Activated T-cell treated with anti-CD3 and anti-CD28 coated beads, Interleukin-2, amount 50 U/mL, for 72 hours (primary cell): ENCODE measurements at regions not wholly inside any gene's neighbourhood (a gene's known extent, or its start where the extent isn't known, plus 50 kb on each side); places are given as distances from the start of the nearest gene placed in this dataset.

Experiments used
- ATAC-seq, 2 donors: fragments of 150-1000 bp; cut with Tn5 transposase; replicated peaks in 1 of 2; 2 replicates each; pipeline ENCODE4 v1.10.0; 2021; ENCODE audit warnings: moderate library complexity in 2 of 2, mild to moderate bottlenecking in 1 of 2
- DNase-seq, 2 donors: peaks; one replicate each; pipeline ENCODE4 v3.0.0; 2021 to 2022; ENCODE audit warnings: mixed read lengths in 1 of 2
- H3K27ac Mint-ChIP-seq: one replicate; pipeline ENCODE4 v1.8.0; 2022; ENCODE audit warnings: mild to moderate bottlenecking, moderate library complexity, mixed read lengths
- H3K27me3 Mint-ChIP-seq: one replicate; pipeline ENCODE4 v1.8.0; 2022; ENCODE audit warnings: low read depth, mixed read lengths
- H3K36me3 Mint-ChIP-seq, 2 donors: one replicate each; pipeline ENCODE4 v1.8.0; 2022; ENCODE audit warnings: mixed read lengths in 2 of 2, mild to moderate bottlenecking in 1 of 2; ENCODE audit not compliant: insufficient read depth in 2 of 2
- H3K4me1 Mint-ChIP-seq: one replicate; pipeline ENCODE4 v1.8.0; 2022; ENCODE audit warnings: low read depth, mixed read lengths
- H3K4me3 Mint-ChIP-seq, 2 donors: one replicate each; pipeline ENCODE4 v1.8.0; 2022; ENCODE audit warnings: mild to moderate bottlenecking in 2 of 2, mixed read lengths in 2 of 2, moderate library complexity in 2 of 2
- H3K9me3 Mint-ChIP-seq, 2 donors: one replicate each; pipeline ENCODE4 v1.8.0; 2022; ENCODE audit warnings: mixed read lengths in 2 of 2

DNA sequence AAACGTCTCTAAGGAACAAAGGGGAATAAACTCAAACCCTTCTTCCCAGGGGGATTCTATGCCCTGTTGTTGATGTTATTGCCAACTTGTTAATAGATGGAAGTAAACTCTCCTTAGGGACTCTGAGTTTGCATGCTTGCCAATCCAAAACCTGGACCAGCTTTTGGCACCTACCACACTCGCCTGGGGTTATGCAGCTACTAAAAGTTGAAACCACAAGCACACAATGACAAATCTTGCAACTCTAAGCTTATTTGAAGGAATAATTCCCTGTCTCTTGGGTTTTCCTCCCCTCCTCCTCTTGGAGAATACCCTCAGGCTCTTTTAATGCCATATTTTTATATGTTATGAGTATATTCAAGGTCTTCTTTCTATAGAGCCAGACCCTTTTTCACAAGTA, 484.1 kb downstream of the FBXO15 start:
- ATAC-seq (no peak), DNase-seq (no peak)
- no peak overlapping the region for H3K4me3 Mint-ChIP-seq
- no peaks in the 10 kb centered on the region for H3K36me3 Mint-ChIP-seq
- peaks cover 0 to 3% of the 10 kb centered on the region in 2 donors for H3K9me3 Mint-ChIP-seq
- peaks cover 6% of the 10 kb centered on the region for H3K4me1 Mint-ChIP-seq
- H3K27me3 Mint-ChIP-seq = no peaks in the 10 kb centered on the region
- no peak overlapping the region for H3K27ac Mint-ChIP-seq

GRCh38 chr18:73662421-73662820, 485.2 kb downstream of the FBXO15 start:
- Mint-ChIP-seq H3K27me3 (no peaks in the 10 kb centered on the region), H3K9me3 (peaks cover 0 to 3% of the 10 kb centered on the region in 2 donors), H3K4me3 (no peak overlapping the region), H3K27ac (no peak overlapping the region), H3K36me3 (no peaks in the 10 kb centered on the region), H3K4me1 (peaks cover 6% of the 10 kb centered on the region)
- ATAC-seq (no peak), DNase-seq (no peak)

- ATAC-seq = no peak
- Mint-ChIP-seq H3K27me3 (no peaks in the 10 kb centered on the region), H3K4me3 (no peak overlapping the region), H3K36me3 (no peaks in the 10 kb centered on the region), H3K27ac (no peak overlapping the region), H3K9me3 (peaks cover 0 to 3% of the 10 kb centered on the region in 2 donors), H3K4me1 (peaks cover 6% of the 10 kb centered on the region)
- no peak for DNase-seq
These were observed 486.4 kb downstream of the FBXO15 start for GRCh38 chr18:73660931-73661856.

GRCh38 chr18:73656691-73657090, 490.9 kb downstream of the FBXO15 start:
- no peaks in the 10 kb centered on the region for H3K4me1 Mint-ChIP-seq
- H3K4me3 Mint-ChIP-seq = no peak overlapping the region
- peaks cover 0 to 3% of the 10 kb centered on the region in 2 donors for H3K9me3 Mint-ChIP-seq
- ATAC-seq = no peak
- no peak for DNase-seq
- no peaks in the 10 kb centered on the region for H3K27me3 Mint-ChIP-seq
- no peak overlapping the region for H3K27ac Mint-ChIP-seq
- no peaks in the 10 kb centered on the region for H3K36me3 Mint-ChIP-seq

DNA sequence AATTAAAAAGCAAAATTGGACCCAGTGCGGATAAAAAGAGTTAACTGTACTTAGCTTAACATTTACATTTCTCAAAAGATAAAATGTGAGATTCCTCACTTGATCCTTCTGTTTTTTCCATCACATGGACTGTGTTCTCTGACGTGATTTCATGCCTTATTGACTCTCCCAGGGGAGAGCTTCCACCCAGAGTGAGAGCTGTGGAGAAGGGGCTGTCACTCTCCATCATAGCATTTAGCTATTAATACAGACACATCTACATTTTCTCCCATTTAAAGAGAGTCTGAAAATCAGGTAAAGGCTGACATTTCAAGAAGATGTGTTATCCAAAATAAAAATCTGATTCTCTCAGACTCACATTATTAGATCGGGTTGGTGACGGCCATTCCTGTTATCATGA, 493.8 kb downstream of the FBXO15 start:
- H3K27ac Mint-ChIP-seq = no peak overlapping the region
- H3K36me3 Mint-ChIP-seq = no peaks in the 10 kb centered on the region
- no peak for ATAC-seq
- no peak for DNase-seq
- no peak overlapping the region for H3K4me3 Mint-ChIP-seq
- H3K4me1 Mint-ChIP-seq = no peaks in the 10 kb centered on the region
- H3K27me3 Mint-ChIP-seq = no peaks in the 10 kb centered on the region
- no peaks in the 10 kb centered on the region for H3K9me3 Mint-ChIP-seq

GRCh38 chr18:73653251-73653650, 494.4 kb downstream of the FBXO15 start:
- Mint-ChIP-seq H3K36me3 (no peaks in the 10 kb centered on the region), H3K4me1 (no peaks in the 10 kb centered on the region), H3K27ac (no peak overlapping the region), H3K4me3 (no peak overlapping the region), H3K27me3 (no peaks in the 10 kb centered on the region), H3K9me3 (no peaks in the 10 kb centered on the region)
- ATAC-seq (no peak), DNase-seq (no peak)

- Mint-ChIP-seq H3K4me3 (no peak overlapping the region), H3K27me3 (no peaks in the 10 kb centered on the region), H3K4me1 (no peaks in the 10 kb centered on the region), H3K9me3 (peaks cover 0 to 4% of the 10 kb centered on the region in 2 donors), H3K36me3 (no peaks in the 10 kb centered on the region), H3K27ac (no peak overlapping the region)
- no peak for DNase-seq
- no peak for ATAC-seq
These were observed 500.2 kb downstream of the FBXO15 start for GRCh38 chr18:73647391-73647790.

DNA sequence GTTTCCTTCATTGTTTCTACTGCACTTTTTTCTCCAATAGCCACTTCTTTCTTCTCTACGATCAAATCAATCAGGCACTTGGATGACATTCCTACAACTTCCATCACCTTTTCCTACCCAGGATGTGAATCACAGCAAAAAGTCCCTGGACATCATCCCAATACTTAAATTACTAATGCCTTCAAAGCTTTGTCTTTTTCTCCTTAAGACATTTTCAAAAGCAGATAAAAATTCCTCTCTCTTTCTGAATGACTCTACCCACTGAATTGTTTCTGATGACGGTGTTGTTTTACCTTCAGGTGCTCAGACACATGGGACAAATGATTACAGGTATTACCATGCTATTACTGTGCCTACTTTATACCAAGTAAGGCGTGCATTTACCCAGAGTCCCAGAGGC, 500.9 kb downstream of the FBXO15 start:
- ATAC-seq (no peak), DNase-seq (no peak)
- H3K4me1 Mint-ChIP-seq = no peaks in the 10 kb centered on the region
- H3K9me3 Mint-ChIP-seq = peaks cover 0 to 4% of the 10 kb centered on the region in 2 donors
- H3K27ac Mint-ChIP-seq = no peak overlapping the region
- H3K27me3 Mint-ChIP-seq = no peaks in the 10 kb centered on the region
- no peak overlapping the region for H3K4me3 Mint-ChIP-seq
- no peaks in the 10 kb centered on the region for H3K36me3 Mint-ChIP-seq

- Mint-ChIP-seq H3K27me3 (no peaks in the 10 kb centered on the region), H3K27ac (no peak overlapping the region), H3K4me1 (no peaks in the 10 kb centered on the region), H3K4me3 (no peak overlapping the region), H3K36me3 (no peaks in the 10 kb centered on the region), H3K9me3 (peaks cover 0 to 4% of the 10 kb centered on the region in 2 donors)
- ATAC-seq (no peak), DNase-seq (no peak)
These were observed 501.4 kb downstream of the FBXO15 start for GRCh38 chr18:73646196-73646595.

GRCh38 chr18:73645160-73645715, 502.4 kb downstream of the FBXO15 start:
- DNase-seq = no peak
- peaks cover 0 to 4% of the 10 kb centered on the region in 2 donors for H3K9me3 Mint-ChIP-seq
- no peaks in the 10 kb centered on the region for H3K36me3 Mint-ChIP-seq
- H3K4me3 Mint-ChIP-seq = no peak overlapping the region
- ATAC-seq = no peak
- no peaks in the 10 kb centered on the region for H3K4me1 Mint-ChIP-seq
- no peak overlapping the region for H3K27ac Mint-ChIP-seq
- no peaks in the 10 kb centered on the region for H3K27me3 Mint-ChIP-seq

DNA sequence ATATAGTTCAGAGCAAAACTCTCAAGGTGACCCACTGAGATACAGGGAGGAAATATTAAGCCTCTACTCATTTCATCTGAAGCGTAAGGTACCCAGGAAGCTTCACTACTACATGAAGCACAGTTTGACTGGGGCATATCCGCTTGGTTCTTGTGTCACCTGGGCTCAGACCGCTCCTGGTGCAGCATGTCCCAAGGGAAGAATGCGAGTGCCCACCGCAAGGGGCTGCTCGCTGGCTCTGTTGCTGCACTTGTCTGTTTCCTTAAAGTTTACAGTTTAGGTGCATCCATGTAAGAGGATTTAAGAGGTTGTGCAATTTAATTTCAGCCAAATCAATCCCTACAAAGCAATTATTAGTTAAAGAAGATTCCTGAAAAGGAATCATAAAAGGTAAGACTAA, 507.8 kb downstream of the FBXO15 start:
- H3K4me3 Mint-ChIP-seq = no peak overlapping the region
- no peaks in the 10 kb centered on the region for H3K4me1 Mint-ChIP-seq
- no peaks in the 10 kb centered on the region for H3K9me3 Mint-ChIP-seq
- no peak for DNase-seq
- no peak overlapping the region for H3K27ac Mint-ChIP-seq
- no peak for ATAC-seq
- no peaks in the 10 kb centered on the region for H3K27me3 Mint-ChIP-seq
- H3K36me3 Mint-ChIP-seq = no peaks in the 10 kb centered on the region

DNA sequence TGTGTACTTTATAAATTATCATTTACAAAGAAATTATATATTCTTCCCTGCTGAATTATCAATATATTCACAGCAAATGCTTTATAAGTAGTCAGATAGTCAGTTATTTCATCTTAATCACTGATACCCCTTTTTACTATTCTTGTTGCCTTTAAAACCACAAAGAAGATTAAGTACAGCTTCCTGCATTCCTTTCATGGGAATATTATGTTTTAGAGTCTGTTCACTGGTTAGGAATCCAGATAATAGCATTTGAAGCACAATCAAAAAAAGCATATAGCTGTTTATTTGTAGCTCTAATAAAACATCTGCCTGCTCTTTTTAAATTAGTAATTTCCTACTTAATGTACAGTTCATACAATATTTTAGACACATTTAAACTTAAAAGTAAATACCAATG, 508.9 kb downstream of the FBXO15 start:
- Mint-ChIP-seq H3K9me3 (no peaks in the 10 kb centered on the region), H3K27ac (no peak overlapping the region), H3K36me3 (no peaks in the 10 kb centered on the region), H3K27me3 (no peaks in the 10 kb centered on the region), H3K4me3 (no peak overlapping the region), H3K4me1 (no peaks in the 10 kb centered on the region)
- no peak for DNase-seq
- no peak for ATAC-seq

- no peaks in the 10 kb centered on the region for H3K36me3 Mint-ChIP-seq
- no peaks in the 10 kb centered on the region for H3K9me3 Mint-ChIP-seq
- no peaks in the 10 kb centered on the region for H3K4me1 Mint-ChIP-seq
- no peak overlapping the region for H3K4me3 Mint-ChIP-seq
- DNase-seq = no peak
- no peak overlapping the region for H3K27ac Mint-ChIP-seq
- ATAC-seq = no peak
- H3K27me3 Mint-ChIP-seq = no peaks in the 10 kb centered on the region
These were observed 511.3 kb downstream of the FBXO15 start for GRCh38 chr18:73636355-73636754.

DNA sequence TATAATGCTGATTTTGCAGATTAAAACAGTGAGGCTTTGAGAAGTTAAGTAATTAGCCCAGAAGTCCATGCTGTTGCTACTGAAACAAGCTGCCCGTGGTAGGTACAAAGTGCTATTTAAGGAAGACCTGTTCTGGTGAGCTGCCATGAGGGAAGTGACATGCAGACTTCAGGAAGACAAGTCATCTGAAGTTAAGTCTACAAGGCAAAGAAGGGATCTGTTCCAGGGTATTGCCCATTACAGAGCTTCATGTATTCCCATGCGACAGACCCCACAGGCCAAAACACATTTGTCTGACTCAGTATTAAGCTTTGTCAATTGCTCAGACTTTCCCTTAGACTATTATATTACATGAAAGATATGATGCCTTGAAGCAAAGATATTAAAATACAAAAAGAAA, 520.8 kb downstream of the FBXO15 start:
- Mint-ChIP-seq H3K4me3 (no peak overlapping the region), H3K27ac (no peak overlapping the region), H3K9me3 (peaks cover 0 to 2% of the 10 kb centered on the region in 2 donors), H3K27me3 (no peaks in the 10 kb centered on the region), H3K36me3 (no peaks in the 10 kb centered on the region), H3K4me1 (no peaks in the 10 kb centered on the region)
- DNase-seq (no peak), ATAC-seq (no peak)
